Left colon (tissue), 2 donors: ENCODE measurements at regions not wholly inside any gene's neighbourhood (a gene's known extent, or its start where the extent isn't known, plus 50 kb on each side); places are given as distances from the start of the nearest gene placed in this dataset.
"Not testable (repeated sequence)": the region's sequence is repeated elsewhere in the genome, so short reads cannot be mapped to it uniquely, and the experiment has no call there.

Source experiments
- ATAC-seq: fragments of 200-7000 bp; cut with Tn5 transposase; one replicate; pipeline ENCODE4 v1.9.1; 2020; ENCODE audit warnings: mild to moderate bottlenecking, moderate library complexity
- DNase-seq, 2 donors: peaks; one replicate each; pipeline ENCODE4 v3.0.0-alpha.2; 2020
- intact Hi-C, 2 donors: fragments of 100-400 bp; cut with DNase I in 1 of 2; cut with micrococcal nuclease in 1 of 2; formaldehyde crosslinking; loops; one replicate each; pipeline versions ENCODE4 v1.11.2 to v1.14.0; 2022; cut with DNase I, micrococcal nuclease
- donor health status: DM: no; HTN: no; CAD: no.
- donor health status: DM: yes; HTN: yes; CAD: no.

DNA sequence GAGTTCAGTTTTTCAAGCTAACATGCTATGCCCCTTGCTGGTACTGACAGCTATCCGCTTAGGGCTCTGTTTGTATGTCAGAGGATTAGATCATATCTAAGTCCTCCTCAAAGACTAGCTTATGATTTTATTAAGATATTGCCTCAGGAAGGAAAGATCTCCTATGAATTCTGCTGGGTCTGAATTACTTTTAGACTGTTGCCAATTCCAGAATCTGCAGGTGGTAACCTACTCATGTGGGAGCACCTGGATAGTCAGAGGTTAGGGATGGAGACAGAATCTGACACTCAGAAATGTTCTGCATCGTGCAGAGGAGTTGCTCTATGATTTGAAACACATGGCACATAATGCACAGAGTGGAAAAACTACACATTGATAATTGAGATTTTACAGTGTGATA lies 843.4 kb downstream of the SLC6A15 start:
- DNase-seq, result no peak
- intact Hi-C loops, result no loop called here
- ATAC-seq, result no peak

DNA sequence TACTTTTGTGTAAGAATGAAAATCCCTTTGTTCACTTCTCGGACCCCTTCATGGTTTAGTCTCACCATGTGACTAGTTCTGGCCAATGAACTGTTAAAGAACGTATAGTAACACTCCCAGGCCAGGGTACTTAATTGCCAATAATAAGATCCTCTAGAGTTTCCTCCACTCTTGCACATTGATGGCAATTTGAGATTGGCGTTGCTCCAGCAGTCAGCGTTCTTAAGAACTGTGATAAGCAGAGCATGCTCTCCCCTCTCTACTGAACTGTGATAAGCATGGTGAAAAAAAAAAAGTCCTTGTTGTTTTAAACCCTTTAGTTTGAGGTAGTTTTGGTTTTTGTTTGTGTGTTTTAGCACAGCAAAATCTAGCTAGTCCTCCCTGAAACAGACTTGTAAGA lies 854.5 kb downstream of the SLC6A15 start:
- intact Hi-C loops, result no loop called here
- no peak for DNase-seq

DNA sequence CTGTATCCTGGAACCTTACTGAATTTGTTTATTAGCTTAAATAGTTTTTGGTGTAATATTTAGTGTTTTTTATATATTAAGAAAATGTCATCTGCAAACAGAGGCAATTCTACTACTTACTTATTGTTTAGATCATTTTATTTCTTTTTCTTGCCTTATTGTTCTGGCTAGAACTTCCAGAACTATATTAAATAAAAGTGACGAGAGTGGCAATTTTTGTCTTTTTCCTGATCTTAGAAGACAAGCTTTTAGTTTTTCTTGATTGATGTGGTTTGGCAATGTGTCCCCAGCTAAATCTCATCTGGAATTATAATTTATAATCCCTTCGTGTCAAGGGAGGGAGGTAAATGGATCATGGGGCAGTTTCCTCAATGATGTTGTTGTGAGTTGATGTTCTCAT lies 857.8 kb downstream of the SLC6A15 start:
- intact Hi-C loops, result no loop called here
- DNase-seq (no peak), ATAC-seq (no peak)

More for the DNA sequence above, 854.5 kb downstream of the SLC6A15 start:
- no peak for ATAC-seq

DNA sequence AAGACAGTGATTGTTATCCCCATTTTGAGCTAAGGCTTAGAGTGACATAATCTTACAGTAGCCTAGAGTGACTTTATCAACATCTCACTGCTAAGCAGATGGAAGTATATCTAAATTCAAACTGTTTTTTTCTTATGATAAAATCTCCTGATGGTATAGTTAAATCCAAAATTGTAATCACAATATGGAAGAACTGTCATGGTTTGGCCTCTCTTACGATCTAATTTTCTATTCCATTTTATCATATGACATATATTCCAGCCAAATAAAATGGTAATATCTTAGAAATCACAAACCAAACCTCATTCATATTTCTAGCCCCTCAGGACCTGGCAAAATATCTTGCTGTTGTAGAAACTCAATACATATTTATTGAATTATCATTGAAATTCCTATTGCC lies 864.7 kb downstream of the SLC6A15 start:
- DNase-seq, result no peak
- intact Hi-C loops, result no loop called here

GRCh38 chr12:84046859-84047258 lies 865.7 kb downstream of the SLC6A15 start:
- intact Hi-C loops, result no loop called here
- no peak for DNase-seq
- no peak for ATAC-seq

More for the DNA sequence above, 864.7 kb downstream of the SLC6A15 start:
- no peak for ATAC-seq

- ATAC-seq, result no peak
- intact Hi-C loops, result no loop called here
- DNase-seq, result no peak
Observed at GRCh38 chr12:84043355-84043754, 869.2 kb downstream of the SLC6A15 start.

- ATAC-seq (no peak), DNase-seq (no peak)
- intact Hi-C loops, result no loop called here
Observed at GRCh38 chr12:84038242-84038641, 874.4 kb downstream of the SLC6A15 start.

DNA sequence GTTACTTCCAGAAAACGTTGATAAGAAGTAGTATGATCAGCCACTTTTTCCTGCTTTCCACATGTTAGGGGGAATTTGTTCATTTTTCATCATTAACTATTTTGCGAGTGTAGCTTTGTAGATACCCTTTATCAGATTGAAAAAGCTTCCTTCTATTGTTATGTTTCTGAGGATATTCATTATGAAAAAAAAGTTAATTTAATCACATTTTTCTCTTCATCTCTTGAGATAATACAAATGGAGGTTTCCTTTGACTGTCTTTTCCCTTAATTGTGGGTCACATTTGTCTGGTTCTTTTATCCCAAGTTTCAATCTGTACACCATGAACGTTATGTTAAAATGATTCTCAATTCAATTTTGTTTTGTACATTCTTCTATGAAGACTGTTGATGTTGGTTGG lies 875.7 kb downstream of the SLC6A15 start:
- ATAC-seq, result no peak
- DNase-seq, result no peak
- intact Hi-C loops, result no loop called here

GRCh38 chr12:84035766-84036165 lies 876.8 kb downstream of the SLC6A15 start:
- intact Hi-C loops, result no loop called here
- ATAC-seq (no peak), DNase-seq (no peak)

DNA sequence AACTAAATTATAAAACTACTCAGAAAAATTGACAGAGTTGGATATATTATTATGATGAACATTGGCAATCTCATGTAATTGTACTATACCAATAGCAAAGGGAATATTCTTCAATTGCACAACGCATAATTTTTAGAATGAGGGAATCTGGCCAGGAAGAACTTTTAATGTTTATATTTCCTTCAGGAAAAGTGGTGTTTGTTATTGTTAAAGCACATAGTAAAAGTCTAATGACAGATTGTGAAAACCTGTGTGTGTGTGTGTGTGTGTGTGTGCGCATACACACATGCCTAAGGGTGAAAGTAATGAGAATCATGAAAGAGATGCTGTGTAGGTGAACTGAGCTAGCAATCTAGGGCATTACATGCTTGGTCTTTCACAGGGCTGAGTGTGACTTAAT lies 877.7 kb downstream of the SLC6A15 start:
- DNase-seq, result no peak
- intact Hi-C loops, result no loop called here
- ATAC-seq, result no peak

DNA sequence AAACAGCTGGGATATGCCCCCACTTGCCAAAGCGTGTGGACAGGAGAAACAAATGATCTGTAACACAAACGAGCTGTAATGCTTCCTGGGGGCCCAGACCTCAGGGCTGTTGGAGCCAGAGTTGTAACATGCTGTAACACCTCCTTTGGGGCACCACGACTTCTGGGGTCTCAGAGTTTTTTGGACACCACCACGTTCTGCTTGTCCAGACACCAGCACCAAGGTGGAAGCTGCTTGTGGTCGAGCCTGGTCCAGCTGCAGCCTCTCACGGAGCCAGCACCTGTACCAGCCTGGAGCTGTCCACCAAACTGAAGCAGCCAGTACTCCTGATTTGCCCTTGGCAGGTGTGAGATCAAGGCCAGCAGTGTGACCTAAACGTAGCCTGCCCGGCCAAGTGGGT lies 879.4 kb downstream of the SLC6A15 start:
- intact Hi-C loops, result no loop called here
- DNase-seq (no peak), ATAC-seq (no peak)

DNA sequence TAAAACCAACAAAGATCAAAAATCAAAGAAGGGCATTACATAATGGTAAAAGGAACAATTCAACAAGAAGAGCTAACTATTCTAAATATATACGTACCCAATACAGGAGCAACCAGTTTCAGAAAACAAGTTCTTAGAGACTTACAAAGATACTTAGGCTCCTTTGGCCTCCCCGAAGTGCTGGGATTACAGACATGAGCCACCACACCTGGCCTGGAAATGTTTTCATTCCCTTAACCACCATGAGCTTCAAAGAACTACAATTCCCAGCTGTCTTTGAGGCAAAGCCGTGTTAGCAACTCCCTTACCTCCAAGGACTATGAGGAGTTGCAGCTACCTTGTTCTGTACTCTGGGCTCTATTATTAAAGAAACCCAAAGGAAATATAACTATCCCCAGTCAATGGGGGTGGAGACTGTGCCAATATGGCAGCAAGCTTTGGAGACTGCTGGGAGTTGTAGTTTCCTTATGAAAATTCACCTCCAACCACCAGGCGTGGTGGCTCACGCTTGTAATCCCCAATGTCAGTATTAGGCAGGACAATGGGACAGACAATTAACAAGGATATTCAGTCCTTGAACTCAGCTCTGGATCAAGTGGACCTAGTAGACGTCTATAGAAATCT lies 893.9 kb downstream of the SLC6A15 start:
- intact Hi-C loops, DNase-seq, ATAC-seq: not testable (repeated sequence)

DNA sequence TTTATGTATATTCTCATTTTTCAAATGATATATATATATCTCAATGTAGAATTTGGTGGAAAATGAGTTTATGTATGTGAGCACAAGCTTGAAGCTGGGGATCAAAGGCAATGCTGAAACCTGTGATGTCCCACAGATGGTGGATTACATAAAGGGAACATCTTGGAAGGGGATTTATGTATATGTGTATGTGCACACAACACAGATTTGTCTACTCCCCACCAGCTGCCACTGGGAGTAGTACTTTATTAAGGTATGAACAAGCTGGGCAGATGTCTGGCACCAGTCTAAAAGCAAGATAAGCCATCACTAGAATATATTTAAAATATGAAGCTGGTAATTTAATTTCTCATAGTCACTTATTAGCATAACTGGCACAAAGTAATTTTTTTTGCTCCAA lies 895.6 kb downstream of the SLC6A15 start:
- ATAC-seq (no peak), DNase-seq (no peak)
- intact Hi-C loops, result no loop called here

GRCh38 chr12:83997423-83997822 lies 915.2 kb downstream of the SLC6A15 start:
- no peak for ATAC-seq
- intact Hi-C loops, result no loop called here
- DNase-seq, result no peak

- ATAC-seq (no peak), DNase-seq (no peak)
- intact Hi-C loops, result no loop called here
Observed at GRCh38 chr12:83996671-83997070, 915.9 kb downstream of the SLC6A15 start.

DNA sequence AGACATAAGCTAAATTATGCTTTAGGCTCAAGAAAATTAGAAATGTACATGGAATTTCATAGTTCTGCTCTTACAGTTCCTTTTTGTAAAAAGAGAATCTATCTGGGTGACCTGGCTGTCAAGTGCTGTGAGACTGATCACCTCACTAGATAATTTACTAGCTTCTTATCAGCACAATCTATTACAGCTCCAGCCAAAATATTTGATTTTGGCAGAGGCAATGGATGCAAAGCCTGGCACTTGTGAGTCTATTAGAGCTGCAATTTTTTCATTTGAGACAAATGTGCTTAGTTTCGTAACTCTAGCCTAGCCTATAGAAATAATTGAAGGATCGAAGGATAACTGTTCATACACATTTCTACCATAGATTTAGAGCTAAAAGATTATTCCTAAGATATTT lies 927.5 kb downstream of the SLC6A15 start:
- no peak for ATAC-seq
- intact Hi-C loops, result no loop called here
- no peak for DNase-seq

GRCh38 chr12:83980398-83980797 lies 932.2 kb downstream of the SLC6A15 start:
- no peak for DNase-seq
- no peak for ATAC-seq
- intact Hi-C loops, result no loop called here

DNA sequence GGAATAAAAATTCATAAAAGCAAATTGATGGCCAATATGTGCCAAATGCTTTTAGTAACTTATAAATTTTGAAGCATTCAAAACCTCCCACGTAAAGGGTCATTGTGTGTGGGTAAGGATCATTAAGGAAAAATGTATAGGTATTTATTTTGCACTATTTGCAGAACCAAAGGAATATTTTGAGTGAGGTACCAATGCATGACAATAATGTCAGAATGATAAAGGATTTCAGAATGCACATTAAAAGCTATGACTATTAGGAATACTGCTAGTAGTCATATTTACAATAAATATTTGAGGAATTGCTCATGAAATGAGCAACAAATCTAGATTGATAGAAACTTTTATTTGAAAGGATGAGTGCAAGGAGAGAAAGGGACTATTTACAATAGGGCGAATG lies 932.8 kb downstream of the SLC6A15 start:
- intact Hi-C loops, result no loop called here
- no peak for DNase-seq
- no peak for ATAC-seq

DNA sequence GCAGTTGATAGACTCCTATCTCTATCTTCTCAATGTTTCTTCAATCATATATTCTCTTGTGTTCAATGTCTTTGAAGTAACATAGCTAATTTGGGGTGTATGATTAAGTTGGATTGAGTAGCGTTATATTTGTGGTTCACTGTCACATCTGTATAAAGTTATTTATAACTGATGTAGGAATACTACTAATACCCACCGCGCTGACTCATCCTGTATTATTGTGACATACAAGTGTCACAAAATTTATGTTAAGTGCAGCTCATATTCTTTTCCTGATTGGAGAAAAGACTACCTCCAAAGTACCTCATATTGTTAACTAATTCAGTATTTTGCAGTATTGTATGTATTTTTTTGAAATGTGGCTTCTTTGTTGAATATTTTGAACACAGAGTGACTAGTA lies 940.8 kb downstream of the SLC6A15 start:
- DNase-seq, result no peak
- intact Hi-C loops, result no loop called here
- no peak for ATAC-seq

DNA sequence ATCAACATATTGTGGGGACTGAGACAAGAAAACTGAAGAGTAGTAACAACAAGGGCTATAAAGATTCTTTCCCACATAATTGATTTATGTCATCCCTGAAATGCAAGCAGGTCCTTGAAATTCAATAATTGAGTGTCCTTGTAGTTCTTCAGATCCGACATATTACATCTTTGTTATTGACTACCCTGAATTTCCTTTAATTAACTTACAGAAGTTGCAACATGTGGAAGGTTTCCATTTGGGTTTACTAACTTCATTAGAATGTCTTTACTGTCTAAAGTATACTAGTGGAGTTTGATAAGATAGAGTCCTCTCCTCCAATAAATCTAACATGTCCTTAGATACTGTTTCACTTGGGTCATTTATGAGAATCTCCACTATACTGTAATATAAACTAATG lies 951.8 kb downstream of the SLC6A15 start:
- DNase-seq, result no peak
- intact Hi-C loops, result no loop called here
- no peak for ATAC-seq

GRCh38 chr12:83958997-83959396 lies 953.6 kb downstream of the SLC6A15 start:
- ATAC-seq (no peak), DNase-seq (no peak)
- intact Hi-C loops, result no loop called here
